ENCODE measurements at regions not wholly inside any gene's neighbourhood (a gene's known extent, or its start where the extent isn't known, plus 50 kb on each side); places are given as distances from the start of the nearest gene placed in this dataset.

GRCh38 chr10:98330987-98331386, 63.0 kb upstream of the LOXL4 start (continued):
- TF ChIP-seq FOSL1 (IDR thresholded peaks at IDR 0.05; ENCODE audit: low read depth) (no peak), EZH2phosphoT487 (IDR thresholded peaks at IDR 0.05; ENCODE audit: borderline replicate concordance) (no peak), POLR2A (IDR thresholded peaks at IDR 0.05; ENCODE audit: borderline replicate concordance, extremely low read depth, insufficient read depth, insufficient read length) (no peak), SP1 (IDR thresholded peaks at IDR 0.05; ENCODE audit: low read depth) (no peak), ZBTB33 (IDR thresholded peaks at IDR 0.05; ENCODE audit: extremely low read depth, insufficient replicate concordance, low read length) (no peak)

- Histone ChIP-seq H3K27ac (ENCODE audit: low read depth, low read length) (no peak overlapping the region), H2AFZ (ENCODE audit: low read depth, low read length, poor library complexity, severe bottlenecking) (no peak overlapping the region), H3K27me3 (ENCODE audit: insufficient read depth, low read length) (peaks cover 5% of the 10 kb centered on the region; the same call in 1 of the 2 replicates), H3K79me2 (ENCODE audit: insufficient read depth, low read length) (no peaks in the 10 kb centered on the region), H3K9ac (ENCODE audit: low read length) (no peak overlapping the region), H3K36me3 (ENCODE audit: control insufficient read depth in 1 of 2, insufficient read depth in 2 of 2, low read length in 2 of 2) (no peaks in the 10 kb centered on the region), H3K4me1 (ENCODE audit: control insufficient read depth in 1 of 2, insufficient read depth in 2 of 2, low read length in 2 of 2) (peaks cover 0 to 9% of the 10 kb centered on the region in 2 experiments; a peak in 2 of 4 replicates), H4K20me1 (ENCODE audit: insufficient read depth) (no peaks in the 10 kb centered on the region), H3K4me3 (replicated peaks in 1 of 2; ENCODE audit: low read depth in 1 of 2, low read length in 2 of 2) (no peak overlapping the region), H3K9me2 (ENCODE audit: insufficient read depth) (no peaks in the 10 kb centered on the region), H3K9me3 (ENCODE audit: control insufficient read depth in 1 of 2, insufficient read depth in 1 of 2, low read depth in 1 of 2, low read length in 2 of 2) (peaks cover 0 to 6% of the 10 kb centered on the region in 2 experiments; a peak in 1 of 4 replicates), H3K4me2 (ENCODE audit: low read length) (no peak overlapping the region)
- ChIA-PET POLR2A (no interaction called here), RAD21 (ENCODE audit: low non-redundant PET in 1 of 2, low total read pairs in 2 of 2, uncharacterized antibody in 2 of 2, unreplicated experiment in 2 of 2) (no interaction called here), CTCF (no interaction called here)
- ATAC-seq, result no peak
- intact Hi-C loops (cut with micrococcal nuclease), result no loop called here
- TF ChIP-seq CBX3 (IDR thresholded peaks at IDR 0.05; ENCODE audit: low read depth) (peak; percentile 60; the same call in 1 of the 2 replicates), ZNF274 (IDR thresholded peaks at IDR 0.05; ENCODE audit: low read depth, low read length) (no peak)
- no TSS peak for BruUV-seq (replicated peaks)
- DNase-seq (ENCODE audit: low read depth, low spot score), result no peak
These were observed 60.6 kb upstream of the LOXL4 start for GRCh38 chr10:98328640-98329039.

Measured in HCT116 (cell line).